Cardiac fibroblast (primary cell): ENCODE measurements at regions not wholly inside any gene's neighbourhood (a gene's known extent, or its start where the extent isn't known, plus 50 kb on each side); places are given as distances from the start of the nearest gene placed in this dataset.

Experiments
- DNase-seq, 2 donors: peaks; one replicate each; pipeline versions ENCODE4 v3.0.0 to v3.0.0-alpha.2; 2010; ENCODE audit warnings: low read depth in 2 of 2
- H3K4me3 ChIP-seq, 2 donors: replicated peaks in 1 of 2; 1 replicate in 1 of 2; 2 replicates in 1 of 2; pipeline ENCODE4 v1.5.1; 2011; ENCODE audit warnings: low read depth in 2 of 2, low read length in 2 of 2, mild to moderate bottlenecking in 2 of 2, moderate library complexity in 1 of 2
- CTCF ChIP-seq: IDR thresholded peaks from one replicate; pipeline ENCODE4 v1.5.1; 2011; ENCODE audit warnings: low read depth, mild to moderate bottlenecking, low read length, inconsistent platforms

- TF ChIP-seq CTCF: no peak
- no peak overlapping the region for H3K4me3 ChIP-seq
- peak in 1 of 2 donors; percentile 32 for DNase-seq
Measured at GRCh38 chr11:100581318-100581717, 105.8 kb upstream of the ARHGAP42 start.

GRCh38 chr11:100584201-100584985, 102.7 kb upstream of the ARHGAP42 start:
- DNase-seq: no peak
- no peak for TF ChIP-seq CTCF

GRCh38 chr11:100585728-100586127, 101.4 kb upstream of the ARHGAP42 start:
- H3K4me3 ChIP-seq: no peak overlapping the region
- TF ChIP-seq CTCF: no peak
- no peak for DNase-seq

More at GRCh38 chr11:100584201-100584985, 102.7 kb upstream of the ARHGAP42 start:
- H3K4me3 ChIP-seq: no peak overlapping the region

GRCh38 chr11:100586361-100587101, 100.6 kb upstream of the ARHGAP42 start:
- no peak overlapping the region for H3K4me3 ChIP-seq
- DNase-seq: no peak
- TF ChIP-seq CTCF: no peak

GRCh38 chr11:100592619-100593260, 94.3 kb upstream of the ARHGAP42 start:
- DNase-seq: no peak
- no peak for TF ChIP-seq CTCF
- no peak overlapping the region for H3K4me3 ChIP-seq

- no peak for TF ChIP-seq CTCF
- no peak overlapping the region for H3K4me3 ChIP-seq
- no peak for DNase-seq
Measured at GRCh38 chr11:100593291-100593690, 93.8 kb upstream of the ARHGAP42 start.
